GM18511 (cell line): ENCODE measurements at regions not wholly inside any gene's neighbourhood (a gene's known extent, or its start where the extent isn't known, plus 50 kb on each side); places are given as distances from the start of the nearest gene placed in this dataset.

Source experiments
- ATAC-seq: cut with Tn5 transposase; IDR thresholded peaks from one replicate; pipeline ENCODE4 v1.9.1; 2021; ENCODE audit warnings: mild to moderate bottlenecking, moderate library complexity; ENCODE audit not compliant: unreplicated experiment

DNA sequence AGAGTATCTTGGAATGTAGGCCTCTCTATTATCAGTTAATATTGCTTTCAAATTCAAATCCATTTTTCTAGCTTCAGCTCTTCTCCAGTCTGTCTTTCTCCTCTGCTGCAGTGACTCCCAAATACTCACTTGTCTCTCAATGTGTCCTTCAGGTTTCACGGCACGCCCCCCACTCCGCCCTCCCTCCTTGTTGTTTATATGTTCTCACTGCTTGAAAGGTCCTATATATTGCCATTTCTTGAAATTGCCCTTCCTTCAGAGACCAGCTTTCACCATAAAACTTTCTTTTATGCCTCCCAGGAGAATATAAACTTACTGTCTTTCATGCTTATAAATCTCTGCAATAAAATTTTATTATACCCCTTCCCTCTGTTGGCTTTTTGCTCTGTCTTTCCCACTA lies 668.2 kb downstream of the CCSER2 start:
- ATAC-seq = no peak

DNA sequence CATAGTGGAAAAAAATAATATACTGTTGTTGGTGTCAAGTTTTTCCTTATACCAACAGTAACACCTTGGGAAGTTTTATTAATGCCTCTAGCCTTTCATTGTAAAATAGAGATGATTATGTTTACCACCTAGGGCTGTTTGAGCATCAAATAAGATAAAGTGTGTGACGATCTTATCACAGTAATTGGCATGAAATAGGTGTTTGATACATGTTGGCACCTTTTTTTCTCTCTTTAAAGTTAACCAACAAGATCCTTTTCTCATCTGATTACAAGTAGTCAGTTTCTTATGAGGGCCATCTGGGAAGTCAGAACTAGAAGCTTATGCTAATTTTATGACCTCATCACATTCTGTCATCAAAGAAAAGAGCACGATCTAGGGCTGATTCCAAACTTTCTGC lies 669.5 kb downstream of the CCSER2 start:
- ATAC-seq = no peak

DNA sequence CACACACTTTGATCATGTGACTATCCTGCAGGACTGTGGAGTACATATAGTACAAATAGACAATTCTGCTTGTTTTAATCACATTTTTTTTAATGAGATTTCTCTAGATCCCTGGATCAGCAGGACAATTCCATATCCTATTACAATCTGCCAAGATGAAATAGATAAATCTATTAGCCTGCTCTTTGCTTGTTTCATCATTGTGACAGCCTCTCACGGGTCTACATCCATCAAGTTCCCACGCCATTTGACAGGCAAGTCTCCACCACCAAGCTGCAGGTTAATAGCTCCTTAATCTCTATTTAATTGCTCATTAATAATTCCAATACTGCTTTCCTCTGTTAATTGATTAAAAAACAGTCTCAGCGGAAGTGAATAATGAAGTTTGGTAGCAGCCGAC lies 671.5 kb downstream of the CCSER2 start:
- ATAC-seq = no peak

DNA sequence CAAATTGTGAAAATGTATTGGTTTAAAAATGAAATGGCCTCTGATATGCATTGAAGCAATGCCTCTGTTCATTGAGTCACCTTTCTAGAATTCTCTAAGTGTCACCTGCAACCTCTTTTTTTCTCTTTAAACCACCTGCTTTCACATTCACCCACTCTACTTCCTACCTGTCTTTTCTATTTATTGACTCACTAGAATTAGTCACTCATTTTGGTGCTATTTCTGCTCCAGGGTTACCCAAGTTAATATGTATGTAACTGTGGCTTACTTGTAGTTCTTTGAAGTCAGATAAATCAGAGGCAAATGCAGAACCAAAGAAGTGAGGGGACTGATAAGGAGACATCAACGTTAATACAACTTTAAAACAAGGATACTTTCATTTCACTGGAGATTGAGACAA lies 674.7 kb downstream of the CCSER2 start:
- ATAC-seq = no peak

DNA sequence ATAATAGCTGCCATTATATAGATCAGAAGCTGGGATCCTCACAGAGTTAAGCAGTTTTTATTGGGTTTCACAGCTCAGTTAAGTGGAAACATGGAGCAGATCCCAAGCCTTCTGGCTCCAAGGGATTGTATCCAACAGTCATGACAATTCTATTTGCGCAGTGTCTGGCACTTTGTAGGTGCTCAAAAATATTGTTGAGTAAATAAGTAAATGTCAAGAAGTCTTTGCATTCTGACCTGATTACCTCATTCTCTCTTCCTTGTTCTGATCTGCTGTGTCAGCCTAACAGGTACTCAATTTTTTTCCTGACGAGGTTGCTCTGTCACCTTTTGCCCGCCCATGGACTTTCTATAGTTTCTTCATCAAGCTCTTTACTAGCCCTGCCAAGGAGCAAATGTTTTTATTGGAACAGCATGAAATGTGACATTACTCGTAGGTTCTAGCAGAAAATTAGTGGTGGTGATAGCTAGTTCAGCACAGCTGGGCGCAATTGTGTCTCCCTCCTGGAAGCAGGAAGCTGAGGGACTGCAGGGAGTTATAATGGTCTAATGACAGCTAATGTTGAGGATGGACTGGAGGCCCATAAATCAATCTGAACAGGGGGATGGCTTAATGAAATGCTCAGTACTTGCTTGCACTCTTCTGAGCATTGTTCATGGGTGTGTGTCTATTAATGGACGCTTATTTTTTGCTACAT lies 680.2 kb downstream of the CCSER2 start:
- no peak for ATAC-seq

DNA sequence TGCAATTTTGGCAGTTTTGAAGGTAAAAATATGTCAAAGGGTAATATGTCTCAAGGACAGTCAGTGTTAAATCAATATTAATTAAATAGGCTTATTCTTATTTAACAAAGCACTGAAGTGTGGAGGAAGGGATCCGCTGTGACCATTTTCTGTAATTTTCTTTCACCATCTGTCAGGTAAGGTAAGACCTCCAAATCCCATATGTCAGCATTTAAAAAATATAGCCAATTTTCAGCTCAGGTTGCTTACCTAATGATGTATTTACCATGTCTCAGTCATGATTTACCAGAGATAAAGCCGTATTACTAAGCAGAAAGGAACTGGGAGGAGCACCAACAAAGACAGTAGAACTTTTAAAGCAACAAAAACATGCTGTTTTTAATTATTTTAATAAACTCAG lies 683.9 kb downstream of the CCSER2 start:
- ATAC-seq = no peak

DNA sequence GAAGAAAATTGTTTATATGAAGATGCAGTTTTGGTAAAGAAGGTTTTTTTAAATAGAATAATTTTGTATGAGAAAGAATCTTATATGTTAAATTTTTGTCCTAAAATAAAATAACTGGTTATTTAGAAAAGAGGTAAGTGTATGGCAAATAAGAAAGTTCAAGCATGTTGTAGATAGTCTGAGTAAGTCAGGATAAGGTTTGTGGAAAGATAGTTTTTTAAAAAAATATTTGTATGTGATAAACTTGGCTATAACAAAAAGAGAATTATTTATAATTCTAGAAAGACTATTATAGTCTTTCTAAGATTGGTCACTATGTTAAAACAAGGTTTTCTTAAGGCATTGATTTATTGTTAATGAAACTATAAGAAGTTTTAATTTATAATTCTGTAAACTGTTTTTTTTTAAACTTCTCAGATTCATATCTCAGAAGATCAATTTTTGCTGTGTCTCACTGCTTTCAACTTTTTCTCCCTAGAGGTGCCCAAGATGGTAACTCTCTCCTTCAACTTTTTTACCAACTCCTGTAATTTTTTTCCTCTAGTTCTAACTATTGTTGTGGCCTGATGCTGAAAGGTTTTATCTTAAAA lies 698.6 kb downstream of the CCSER2 start:
- no peak for ATAC-seq

DNA sequence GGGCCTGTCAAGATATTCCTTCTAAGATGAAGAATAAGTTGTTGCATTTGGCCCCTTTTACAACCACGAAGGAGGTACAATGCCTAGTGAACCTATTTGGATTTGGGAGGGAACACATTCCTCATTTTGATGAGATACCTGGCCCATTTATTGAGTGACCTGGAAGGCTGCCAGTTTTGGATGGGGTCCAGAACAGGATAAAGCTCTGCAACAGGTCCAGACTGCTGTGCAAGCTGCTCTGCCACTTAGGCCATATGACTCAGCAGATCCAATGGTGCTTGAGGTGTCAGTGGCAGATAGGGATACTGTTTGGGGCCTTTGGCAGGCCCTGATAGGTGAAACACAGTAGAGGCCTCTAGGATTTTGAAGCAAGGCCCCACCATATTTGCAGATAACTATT lies 704.6 kb downstream of the CCSER2 start:
- no peak for ATAC-seq

DNA sequence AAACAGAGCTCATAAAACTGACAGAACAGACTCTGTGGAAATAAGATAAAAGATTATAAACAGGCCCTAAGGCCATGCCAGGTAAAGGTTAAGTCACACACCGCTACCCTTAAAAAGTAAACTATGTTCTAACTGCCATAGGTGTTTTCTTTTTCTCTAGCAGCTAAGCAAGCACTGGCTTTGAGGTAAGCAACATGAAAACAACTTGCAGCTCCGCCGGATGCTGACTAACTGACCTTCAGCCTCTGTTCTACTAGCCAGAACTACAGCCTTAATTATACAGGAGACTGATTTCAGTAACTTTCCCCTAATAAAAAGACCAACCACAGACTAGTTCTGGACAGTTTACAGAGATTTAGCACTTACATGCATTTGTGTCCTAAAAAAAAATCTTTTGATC lies 708.3 kb downstream of the CCSER2 start:
- ATAC-seq = no peak

DNA sequence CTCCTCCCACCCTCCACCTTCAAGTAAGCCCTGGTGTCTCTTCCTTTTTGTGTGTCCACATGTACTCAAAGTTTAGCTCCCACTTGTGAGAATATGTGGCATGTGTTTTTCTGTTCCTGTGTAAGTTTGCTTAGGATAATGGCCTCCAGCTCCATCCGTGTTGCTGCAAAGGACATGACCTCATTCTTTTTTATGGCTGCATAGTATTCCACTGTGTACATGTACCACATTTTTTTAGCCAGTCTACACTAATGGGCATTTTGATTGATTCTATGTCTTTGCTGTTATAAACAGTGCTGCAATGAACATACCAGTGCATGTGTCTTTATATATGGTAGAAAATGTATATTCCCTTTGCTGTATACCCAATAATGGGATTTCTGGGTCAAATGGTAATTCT lies 710.9 kb downstream of the CCSER2 start:
- no peak for ATAC-seq

DNA sequence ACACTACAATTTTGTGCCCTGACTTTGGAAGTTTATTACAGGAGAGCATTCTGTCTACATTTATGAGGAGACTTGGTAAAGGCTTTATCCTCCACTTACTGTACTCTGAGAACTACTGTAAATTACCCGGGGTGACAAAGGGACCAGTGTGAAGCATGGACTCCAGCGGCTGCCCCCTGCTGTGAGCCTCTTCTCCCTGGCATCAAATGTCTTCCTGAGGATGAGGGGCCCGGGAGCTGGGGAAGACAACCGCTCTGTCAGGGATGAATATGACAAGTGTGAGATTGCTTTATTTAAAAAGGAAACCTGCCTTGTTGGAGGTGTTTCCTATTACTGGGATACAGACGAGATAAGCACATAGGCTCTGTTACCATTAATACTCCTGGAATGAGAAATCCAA lies 714.8 kb downstream of the CCSER2 start:
- no peak for ATAC-seq

DNA sequence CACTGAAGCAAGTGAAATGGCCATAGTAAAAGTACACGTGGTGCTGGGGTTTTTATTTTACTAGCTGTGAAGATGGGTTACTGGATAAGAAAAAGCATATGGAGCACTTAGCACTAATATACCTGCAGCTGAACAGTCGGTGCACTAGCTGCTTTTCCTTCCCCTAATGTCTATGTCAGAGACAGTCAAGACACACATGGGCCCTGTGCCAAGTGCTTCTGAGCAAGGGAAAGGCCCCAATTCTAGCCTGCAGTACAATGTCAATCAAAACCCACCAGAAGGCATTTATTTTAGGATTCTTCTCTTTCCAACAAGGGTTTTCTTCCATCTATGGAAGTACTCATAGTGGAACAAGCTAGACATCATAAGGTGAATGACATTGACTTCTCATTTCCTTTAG lies 716.7 kb downstream of the CCSER2 start:
- ATAC-seq = no peak

DNA sequence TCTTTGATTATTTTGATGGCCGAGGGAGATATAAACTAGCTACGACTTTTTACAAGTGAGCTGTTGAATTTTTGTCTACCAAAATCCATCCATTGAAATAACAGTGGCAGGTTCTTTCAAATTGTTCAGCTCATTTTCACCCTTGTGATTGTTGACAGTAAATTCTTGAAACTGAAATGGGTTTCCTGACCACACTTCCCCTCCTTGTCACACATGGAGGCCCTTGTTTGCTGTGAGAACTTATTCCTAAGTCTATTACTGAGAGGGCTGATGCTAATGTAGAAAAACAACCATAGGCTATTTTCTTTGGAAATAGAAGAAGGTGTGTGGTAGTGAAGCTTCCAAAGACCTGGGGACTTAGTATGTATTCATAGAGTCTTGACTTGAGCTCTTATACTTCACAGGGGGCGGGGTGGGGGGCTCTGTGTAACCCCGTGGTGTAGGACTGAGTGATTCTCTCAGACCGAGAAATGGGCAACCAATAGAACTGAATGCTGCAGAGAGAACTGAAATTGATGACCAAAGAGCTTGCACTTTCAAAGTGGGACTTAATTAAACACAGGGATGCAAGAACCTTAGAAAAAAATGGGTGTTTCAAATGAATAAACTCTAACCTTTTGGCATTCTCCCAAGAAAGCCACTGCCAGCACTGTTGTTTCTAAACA lies 718.9 kb downstream of the CCSER2 start:
- peak; percentile 53 for ATAC-seq

DNA sequence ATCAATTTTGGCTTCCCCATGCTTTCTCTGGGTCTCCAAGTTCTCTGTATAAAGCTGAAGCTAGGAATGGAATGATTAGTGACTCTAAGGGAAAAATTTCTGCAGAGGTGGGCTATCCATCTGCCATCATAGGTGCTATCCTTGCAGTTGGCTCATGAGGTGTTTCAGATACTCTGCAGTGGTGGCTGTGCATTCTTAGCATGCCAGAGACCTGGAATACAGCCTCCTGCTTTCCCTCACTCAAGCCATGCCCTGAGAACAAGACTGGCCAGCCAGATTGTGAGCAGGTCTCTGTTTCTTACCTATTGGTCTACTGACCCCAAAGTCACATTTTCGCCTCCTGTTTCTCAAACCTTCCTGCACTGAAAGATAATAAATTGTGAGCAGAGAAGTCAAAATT lies 719.6 kb downstream of the CCSER2 start:
- ATAC-seq = no peak

DNA sequence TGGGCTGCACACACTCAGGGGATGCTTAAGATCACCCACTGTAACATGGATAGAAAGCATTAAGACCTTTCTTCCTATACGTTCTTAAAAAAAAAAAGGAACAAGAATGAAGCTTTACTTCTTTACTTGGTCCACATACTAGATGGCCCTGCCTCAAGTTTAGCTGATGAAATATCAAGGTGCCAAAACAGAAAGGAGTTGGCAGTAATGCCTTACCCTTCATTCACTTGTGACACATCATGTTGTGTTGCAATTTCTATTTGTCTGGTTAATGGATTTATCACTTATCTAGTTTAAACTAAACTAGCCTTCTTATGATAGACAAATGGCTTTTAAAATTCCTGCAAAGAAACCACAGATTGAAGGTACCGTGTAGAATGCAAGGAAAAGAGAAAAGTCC lies 720.3 kb downstream of the CCSER2 start:
- no peak for ATAC-seq

DNA sequence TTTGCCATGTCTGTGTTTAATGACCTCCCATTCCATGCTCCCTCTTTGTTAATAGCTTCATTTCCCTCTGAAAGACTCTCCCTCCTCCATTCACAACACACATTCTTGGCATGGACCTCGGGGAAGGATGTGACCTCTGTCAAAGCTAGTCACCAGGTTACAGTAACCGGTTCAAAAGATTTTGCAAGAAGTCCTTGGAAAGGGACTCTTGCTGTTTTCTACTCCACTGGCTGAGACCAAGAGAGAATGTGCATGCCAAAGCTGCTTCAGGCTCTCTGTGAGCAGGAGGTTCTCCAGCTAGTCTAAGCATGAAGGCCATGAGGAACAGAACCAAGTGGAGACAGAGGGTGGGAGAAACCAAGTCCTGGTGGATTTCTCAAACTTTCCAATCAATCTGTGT lies 732.6 kb downstream of the CCSER2 start:
- no peak for ATAC-seq

DNA sequence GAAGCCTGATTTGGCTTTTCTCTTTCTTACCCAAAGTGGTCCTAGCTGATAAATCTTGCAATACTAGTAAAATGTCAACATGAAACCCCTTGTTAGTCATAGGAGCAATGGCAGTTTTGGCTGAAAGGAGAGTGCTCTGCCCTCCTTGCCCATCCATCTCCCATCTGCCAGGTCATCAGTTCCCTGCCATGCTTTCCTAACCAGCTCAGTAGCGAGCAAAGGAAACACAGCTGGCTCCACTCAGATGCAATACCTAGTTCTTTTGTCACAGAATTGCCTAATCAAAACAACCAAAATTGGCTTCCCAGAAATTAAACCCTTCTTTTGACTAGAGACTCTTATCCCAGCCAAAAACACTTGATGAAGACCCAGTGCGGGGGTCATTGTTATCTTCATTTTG lies 733.0 kb downstream of the CCSER2 start:
- ATAC-seq = no peak

DNA sequence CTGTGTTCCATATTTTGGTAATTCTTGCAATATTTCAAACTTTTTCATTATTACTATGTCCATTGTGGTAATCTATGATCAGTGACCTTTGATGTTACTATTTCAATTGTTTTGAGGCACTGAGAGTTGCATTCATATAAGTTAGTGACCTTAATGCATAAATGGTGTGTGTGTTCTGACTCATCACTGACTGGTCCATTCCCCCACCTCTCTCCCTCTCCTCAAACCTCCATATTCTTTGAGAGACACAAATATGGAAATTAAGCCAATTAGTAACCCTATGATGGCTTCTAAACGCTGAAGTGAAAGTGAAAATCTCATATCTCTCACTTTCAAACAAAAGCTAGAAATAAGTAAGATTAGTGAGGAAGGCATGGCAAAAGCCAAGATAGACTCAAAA lies 739.6 kb downstream of the CCSER2 start:
- peak; percentile 67 for ATAC-seq

DNA sequence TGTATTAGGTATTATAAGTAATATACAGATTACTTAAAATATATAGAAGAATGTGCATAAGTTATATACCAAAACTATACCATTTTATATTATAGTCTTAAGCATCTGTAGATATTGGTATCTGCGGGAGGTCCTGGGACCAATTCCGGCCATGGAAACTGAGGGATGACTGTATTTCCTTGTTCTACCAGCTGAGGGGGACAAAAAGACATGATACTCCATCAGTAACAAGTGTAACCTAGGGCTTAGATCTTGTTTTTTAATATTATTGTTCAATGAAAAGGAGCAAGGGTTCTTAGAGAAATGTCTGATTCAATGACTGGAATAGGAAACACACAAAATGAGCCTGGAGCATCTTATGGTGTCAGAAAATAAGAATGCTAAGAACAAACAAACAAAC lies 752.5 kb downstream of the CCSER2 start:
- no peak for ATAC-seq

DNA sequence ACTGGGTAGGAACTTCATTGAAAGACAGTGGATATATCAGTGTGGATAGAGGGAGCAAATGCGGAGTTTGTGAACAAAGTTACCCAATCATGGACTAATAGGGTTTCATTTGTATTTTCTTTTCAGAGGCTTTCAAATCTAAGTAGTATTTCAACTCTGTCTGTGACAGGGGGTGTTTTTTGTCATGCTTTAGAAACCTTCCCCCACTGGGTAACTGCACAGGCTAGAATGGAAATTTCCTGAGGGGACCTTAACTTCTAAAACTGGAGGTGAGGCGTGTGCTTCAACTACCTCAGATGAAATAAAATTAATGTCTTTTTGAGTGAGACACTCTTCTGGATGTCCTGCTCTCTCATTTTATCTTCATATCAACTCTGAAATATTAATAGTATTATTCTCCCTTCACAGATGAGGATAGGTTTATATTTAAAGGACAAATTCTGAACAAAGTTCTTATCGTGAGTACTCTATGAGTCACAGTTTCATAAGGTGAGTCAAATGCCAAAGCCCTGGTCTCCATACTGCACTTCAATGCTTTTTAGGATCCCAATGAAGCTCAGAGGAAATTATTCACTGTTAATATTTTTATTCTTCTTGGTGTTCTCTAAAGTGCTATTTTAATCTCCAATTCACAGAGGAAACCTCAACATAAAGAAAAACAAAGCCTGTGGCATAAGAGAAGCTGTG lies 770.6 kb downstream of the CCSER2 start:
- ATAC-seq = no peak

DNA sequence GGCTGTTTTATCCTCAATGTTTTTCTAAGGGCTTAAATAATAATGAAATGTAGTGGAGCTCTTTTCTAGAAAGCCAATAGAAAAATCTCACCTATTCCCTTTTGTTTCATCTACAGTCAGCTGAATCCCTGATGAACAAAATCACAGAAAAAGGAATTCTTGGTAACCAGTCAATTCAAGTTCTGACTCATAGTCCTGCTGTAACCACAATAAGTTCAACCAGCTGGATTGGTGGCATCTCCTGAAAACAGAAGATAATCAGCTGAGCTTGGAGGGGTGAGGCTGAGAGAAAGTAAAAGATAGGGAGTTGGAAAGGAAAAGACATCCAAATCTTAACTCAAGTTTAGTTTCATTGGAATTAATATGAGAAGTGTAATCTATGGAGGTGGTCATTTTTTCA lies 772.1 kb downstream of the CCSER2 start:
- no peak for ATAC-seq
